Activated CD4-positive, alpha-beta T cell treated with anti-CD3 and anti-CD28 coated beads, Interleukin-2, amount 50 U/mL, for 24 hours (primary cell): ENCODE measurements at regions not wholly inside any gene's neighbourhood (a gene's known extent, or its start where the extent isn't known, plus 50 kb on each side); places are given as distances from the start of the nearest gene placed in this dataset.

Experiments used
- DNase-seq, 2 donors: peaks; one replicate each; pipeline ENCODE4 v3.0.0-alpha.2; 2020; ENCODE audit warnings: low read depth in 1 of 2, low spot score in 1 of 2

DNA sequence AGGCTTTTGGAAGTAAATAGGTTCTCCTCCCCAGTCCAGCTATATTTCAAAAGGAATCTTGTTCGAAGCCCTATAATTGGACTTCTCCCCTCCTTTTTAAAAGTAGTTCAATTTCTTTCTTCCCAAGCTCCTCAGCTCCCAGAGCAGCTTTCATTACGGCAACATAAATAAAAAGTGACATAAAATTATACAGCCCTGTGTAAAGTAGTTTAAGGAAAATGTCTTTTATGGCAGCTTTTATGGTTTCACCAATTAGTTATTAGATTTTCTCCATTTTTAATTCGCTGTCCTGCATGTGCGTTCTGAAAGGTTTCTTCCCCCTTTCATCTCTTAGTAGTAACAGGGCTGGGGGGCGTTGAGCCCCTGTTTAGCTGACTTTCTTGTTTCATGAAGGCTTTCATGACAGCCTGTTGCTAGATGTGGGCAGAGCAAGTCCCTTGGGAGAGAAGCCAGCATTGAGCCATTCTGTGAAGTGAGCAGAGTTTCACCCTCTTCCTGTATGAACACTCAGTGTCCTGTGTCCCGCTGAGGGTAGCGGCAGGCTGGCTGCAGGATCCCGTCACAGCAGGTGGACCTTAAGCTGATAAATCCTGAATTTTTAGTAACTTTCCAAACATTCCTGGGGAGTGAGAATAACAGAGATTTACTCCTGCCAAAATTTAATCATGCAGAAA lies 229.7 kb upstream of the SPRED2 start:
- no peak for DNase-seq

- DNase-seq = no peak
These were observed 227.9 kb upstream of the SPRED2 start for GRCh38 chr2:65660340-65660739.

GRCh38 chr2:65658881-65659280 lies 226.5 kb upstream of the SPRED2 start:
- DNase-seq = no peak

- no peak for DNase-seq
These were observed 225.9 kb upstream of the SPRED2 start for GRCh38 chr2:65658266-65658665.

DNA sequence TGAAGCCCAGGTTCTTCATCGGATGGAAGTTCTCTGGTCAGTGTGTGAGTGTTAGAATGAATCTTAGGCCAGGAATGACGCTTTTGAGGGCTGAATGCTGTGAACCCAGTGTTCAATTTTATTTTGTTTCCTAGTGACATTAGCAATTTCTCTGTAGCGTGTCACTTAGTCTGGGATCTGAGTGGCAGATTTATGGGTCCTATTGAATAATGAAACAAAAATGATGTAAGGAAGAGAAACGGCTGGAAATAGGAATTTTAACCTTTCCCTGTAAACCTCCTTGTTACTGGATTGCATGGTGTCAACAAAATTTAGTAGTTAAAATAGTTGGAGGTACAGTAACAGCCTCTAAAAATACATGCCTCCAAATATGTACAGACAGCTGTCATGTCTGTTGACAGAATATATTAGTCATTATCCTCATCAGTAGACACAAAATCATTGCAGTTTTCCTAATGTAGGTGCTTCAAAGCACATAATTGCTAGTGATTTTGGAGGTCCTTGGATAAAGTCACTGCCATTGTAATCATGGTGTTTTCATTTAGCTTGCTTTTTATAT lies 223.8 kb upstream of the SPRED2 start:
- no peak for DNase-seq

DNA sequence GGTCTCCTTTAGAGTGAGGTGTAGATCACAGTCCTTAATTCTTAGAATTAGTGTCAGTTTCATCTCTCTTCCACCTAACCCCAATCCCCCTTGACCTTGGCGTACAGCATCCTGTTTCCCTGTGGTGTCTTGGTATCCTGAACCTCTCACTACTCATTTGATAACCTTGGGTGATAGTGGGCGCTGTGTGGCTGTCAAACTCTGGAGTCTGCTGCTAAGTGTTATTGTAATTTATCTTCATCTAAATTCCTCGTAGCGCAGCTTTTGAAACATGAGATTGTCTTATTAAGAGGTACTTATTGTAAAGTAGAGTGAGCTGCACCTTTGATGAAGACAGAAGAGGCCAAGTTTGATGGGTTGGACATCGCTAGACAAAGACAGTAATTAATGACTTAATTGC lies 222.6 kb upstream of the SPRED2 start:
- no peak for DNase-seq

GRCh38 chr2:65654496-65654895 lies 222.1 kb upstream of the SPRED2 start:
- DNase-seq = no peak

DNA sequence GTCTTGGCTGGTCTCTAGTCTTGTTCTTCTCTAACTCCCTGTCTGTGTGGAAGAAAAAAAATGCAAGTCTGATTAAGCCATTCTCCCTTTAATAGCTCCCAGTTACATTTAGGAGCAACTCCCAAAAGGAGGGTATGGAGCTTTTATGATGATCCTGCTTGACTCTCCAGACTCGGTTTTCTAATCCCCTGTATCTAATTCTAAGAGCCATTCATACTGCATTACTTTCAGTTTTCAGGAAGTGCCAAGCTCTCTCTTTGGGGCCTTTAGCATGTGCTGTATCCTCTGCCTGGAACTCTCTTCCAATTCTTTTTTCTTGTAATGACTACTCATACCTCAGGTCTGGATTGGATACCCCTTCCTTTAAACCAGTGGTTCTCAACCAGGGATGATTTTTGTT lies 219.7 kb upstream of the SPRED2 start:
- no peak for DNase-seq

- DNase-seq = no peak
These were observed 217.6 kb upstream of the SPRED2 start for GRCh38 chr2:65649811-65650589.

- DNase-seq = no peak
These were observed 214.9 kb upstream of the SPRED2 start for GRCh38 chr2:65647249-65647842.

GRCh38 chr2:65640793-65641103 lies 208.3 kb upstream of the SPRED2 start:
- no peak for DNase-seq

DNA sequence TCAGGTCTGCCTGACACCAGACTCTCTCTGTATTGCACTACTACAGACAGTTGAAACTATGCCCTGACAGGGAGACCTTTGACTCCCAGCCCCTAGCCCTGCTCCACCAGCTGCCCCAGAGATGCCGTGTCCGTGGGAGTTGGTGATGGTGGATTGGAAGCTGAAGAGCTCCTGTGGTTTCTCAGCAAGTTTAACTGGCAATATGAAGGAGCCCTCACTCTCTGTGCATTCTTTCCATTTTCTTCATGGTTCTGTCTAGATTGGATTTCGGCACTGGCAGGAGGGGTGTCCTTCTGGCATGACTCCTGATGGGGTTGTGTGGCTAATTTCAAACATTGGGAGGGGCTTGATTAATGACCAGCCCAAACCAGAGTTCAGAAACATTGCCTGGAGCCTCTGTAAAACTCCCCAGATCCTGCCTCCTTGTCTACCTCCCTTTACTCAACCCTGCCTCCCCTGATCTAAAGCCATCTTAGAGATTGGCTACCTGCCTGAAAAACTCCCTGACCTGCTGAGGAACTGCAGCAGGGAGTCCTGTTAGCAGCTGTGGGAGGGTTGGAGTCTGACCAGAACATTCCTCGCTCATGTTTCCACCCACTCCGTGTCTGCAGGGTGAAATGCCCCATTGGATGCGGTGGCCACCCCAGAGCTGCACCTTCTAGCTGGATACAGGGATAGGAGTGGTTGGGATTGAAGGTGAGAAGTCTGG lies 206.9 kb upstream of the SPRED2 start:
- no peak for DNase-seq

DNA sequence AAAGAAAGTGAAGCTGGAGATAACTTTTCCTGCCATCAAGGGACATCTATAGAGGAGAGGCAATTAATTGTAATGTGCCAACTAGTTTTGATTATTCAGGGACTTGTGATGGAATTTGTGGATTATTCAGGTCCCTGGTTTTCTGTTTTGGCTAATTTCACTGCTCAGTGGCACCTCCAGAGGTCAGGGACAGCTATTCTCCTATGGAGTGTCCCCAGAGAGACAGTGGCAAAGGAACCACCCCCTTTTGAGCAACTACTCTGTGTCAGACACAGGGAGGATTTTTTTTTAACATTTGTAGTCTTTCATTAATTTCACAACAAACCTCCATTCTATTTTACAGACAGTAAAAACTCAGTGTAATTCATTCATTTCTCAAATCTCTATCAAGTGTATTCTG lies 206.0 kb upstream of the SPRED2 start:
- DNase-seq = no peak

DNA sequence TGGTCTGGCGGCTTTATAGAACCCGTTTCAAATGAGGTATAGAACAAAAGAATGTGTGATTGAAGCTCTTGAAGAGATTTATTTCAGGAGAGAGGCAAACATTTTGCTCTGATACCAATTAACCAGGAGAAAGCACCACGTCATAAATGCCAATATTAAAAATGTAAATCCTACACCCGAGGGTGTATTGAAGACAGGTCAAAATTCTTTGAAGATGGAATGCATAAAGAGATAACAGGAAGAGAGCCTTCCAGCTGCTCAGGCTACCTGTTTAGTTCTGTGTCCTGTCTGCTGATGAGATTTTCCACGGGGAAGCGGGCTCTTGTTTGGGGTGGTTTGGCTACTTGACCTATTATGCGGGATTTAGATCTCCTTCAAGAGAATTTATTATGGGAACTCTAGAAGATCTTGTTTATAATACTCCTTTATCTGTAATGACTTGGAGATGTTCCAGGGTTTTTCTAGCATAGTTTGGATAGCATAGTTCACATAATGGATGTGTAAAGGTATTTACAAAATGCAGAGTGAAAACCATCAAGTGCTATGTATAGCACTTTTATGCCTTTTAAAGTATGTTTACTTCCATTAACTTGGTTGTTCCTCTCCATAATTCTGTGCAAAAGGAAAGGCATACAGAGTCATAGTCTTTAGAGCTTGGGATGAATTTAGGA lies 204.5 kb upstream of the SPRED2 start:
- DNase-seq = no peak

DNA sequence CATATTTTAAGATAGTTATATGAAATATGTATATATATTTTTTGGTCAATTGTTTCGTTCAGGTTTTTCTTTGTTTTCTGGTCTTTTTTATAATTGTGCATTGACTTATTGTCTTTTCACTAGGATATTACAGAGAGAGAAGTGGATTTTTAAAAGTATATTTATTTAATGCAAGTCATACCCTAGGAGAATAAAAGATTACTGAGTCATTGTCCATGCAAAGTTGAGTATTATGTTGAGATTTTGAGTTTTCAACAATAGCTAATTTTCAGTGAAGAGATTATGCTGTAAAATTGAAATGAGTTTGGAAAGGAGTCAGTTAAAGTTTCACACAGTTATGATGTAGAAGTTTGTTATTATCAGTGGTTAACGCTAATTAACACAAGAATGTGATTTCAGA lies 203.6 kb upstream of the SPRED2 start:
- no peak for DNase-seq

DNA sequence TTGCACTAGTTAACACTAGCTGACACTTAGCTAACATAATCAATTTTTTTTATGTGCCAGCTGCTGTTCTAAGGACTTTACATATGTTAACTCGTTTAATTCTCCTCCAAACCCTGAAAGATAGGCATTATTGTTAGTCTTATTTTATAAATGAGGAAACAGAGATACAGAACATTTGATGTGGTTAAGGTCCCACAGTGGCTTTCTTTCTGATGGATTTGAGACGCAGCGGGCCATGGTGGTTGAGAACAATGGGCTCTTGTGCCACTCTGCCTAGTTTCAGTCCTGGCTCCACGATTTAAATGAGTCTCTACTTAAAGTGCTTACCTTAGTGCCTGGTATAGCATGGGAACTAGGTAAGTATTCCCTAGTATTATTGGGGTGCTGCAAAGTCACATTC lies 201.9 kb upstream of the SPRED2 start:
- no peak for DNase-seq

- DNase-seq = no peak
These were observed 198.2 kb upstream of the SPRED2 start for GRCh38 chr2:65630643-65631042.

DNA sequence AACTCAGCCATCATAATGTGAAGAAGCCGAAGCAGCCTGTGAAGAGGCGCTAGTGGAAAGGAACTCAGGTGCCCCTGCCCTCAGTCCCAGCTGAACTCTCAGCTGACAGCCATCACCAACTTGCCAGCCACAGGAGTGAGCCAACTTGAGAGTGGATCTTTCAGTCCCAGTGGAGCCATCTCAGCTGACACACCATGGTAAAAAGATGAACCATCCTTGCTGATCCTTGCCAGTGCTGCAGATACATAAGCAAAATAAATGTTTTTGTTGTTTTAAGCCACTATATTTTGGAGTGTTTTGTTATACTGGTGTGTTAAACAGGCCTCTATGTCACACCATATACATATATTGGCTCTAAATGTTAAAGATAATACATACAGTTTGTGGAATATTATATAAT lies 195.8 kb upstream of the SPRED2 start:
- no peak for DNase-seq

- DNase-seq = no peak
These were observed 194.4 kb upstream of the SPRED2 start for GRCh38 chr2:65626831-65627230.

GRCh38 chr2:65625982-65626381 lies 193.6 kb upstream of the SPRED2 start:
- DNase-seq = no peak

- DNase-seq = no peak
These were observed 190.6 kb upstream of the SPRED2 start for GRCh38 chr2:65622951-65623535.
